ENCODE measurements at regions not wholly inside any gene's neighbourhood (a gene's known extent, or its start where the extent isn't known, plus 50 kb on each side); places are given as distances from the start of the nearest gene placed in this dataset.

DNA sequence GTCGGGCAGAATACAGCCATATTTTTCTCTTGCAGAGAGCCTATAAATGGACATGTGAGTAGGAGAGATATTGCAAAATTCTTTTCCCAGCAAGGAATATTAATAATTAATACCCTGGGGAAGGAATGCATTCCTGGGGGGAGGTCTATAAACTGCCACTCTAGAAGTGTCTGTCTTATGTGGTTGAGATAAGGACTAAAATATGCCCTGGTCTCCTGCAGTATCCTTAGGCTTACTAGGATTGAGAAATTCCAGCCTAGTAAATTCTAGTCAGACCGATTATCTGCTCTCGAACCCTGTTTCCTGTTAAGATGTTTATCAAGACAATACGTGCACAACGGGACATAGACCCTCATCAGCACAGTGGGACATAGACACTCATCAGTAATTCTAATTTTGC, 872.6 kb downstream of the FSTL5 start:
- Histone ChIP-seq H3K9me3 (ENCODE audit: low read length) (no peaks in the 10 kb centered on the region), H3K9me2 (ENCODE audit: insufficient read depth, low read length) (no peaks in the 10 kb centered on the region), H3K9ac (ENCODE audit: low read length) (no peak overlapping the region), H3K4me3 (ENCODE audit: low read length) (no peak overlapping the region), H3K27me3 (ENCODE audit: insufficient read depth, low read depth, low read length) (no peaks in the 10 kb centered on the region), H4K20me1 (ENCODE audit: insufficient read depth) (no peaks in the 10 kb centered on the region), H3K27ac (ENCODE audit: low read length) (no peak overlapping the region), H3K4me2 (ENCODE audit: low read length) (no peak overlapping the region), H2AFZ (ENCODE audit: low read depth, low read length) (no peak overlapping the region), H3K79me2 (replicated peaks; ENCODE audit: insufficient read depth, low read length) (no peaks in the 10 kb centered on the region), H3F3A (ENCODE audit: insufficient read depth, low read length, poor library complexity, severe bottlenecking) (no peaks in the 10 kb centered on the region), H3K36me3 (ENCODE audit: insufficient read depth, low read length) (no peaks in the 10 kb centered on the region)
- TF ChIP-seq EZH2 (IDR thresholded peaks at IDR 0.05; ENCODE audit: borderline replicate concordance, insufficient read depth, low read length, poor library complexity, severe bottlenecking): no peak

DNA sequence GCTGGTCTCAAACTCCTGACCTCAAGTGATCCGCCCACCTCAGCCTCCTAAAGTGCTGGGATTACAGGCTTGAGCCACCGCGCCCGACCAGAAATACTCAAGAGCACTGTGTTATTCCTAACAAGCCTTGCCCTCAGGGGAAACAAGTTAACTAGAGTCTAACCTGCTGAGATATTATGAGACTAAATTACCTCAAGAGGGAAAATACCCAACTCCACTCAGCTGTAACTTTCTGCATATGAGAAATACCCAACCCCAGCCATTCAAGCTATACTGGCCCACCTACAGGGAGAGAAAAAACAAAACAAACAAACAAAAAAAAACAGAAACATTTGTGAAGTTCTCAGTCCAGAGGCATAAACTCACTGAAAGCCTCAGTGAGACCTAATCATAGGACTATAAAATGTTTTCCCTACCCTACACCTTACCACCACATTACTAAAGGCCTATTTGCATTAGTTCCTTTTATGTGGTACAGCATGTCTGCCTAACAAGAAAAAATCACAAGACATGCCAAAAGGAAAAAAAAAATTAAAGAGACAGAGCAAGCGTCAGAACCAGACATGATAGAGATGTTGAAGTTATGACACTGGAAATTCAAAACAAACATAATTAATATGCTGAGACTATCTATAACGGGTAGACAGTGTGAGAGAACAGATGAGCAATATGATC, 876.0 kb downstream of the FSTL5 start:
- no peaks in the 10 kb centered on the region for H3K79me2 ChIP-seq (replicated peaks; ENCODE audit: insufficient read depth, low read length)
- H3F3A ChIP-seq (ENCODE audit: insufficient read depth, low read length, poor library complexity, severe bottlenecking): no peaks in the 10 kb centered on the region
- TF ChIP-seq RAD21 (conservative IDR thresholded peaks at IDR 0.05) (no peak), POLR2AphosphoS5 (IDR thresholded peaks at IDR 0.05) (no peak), SMC3 (conservative IDR thresholded peaks at IDR 0.05; ENCODE audit: poor library complexity) (no peak), EZH2 (IDR thresholded peaks at IDR 0.05; ENCODE audit: borderline replicate concordance, insufficient read depth, low read length, poor library complexity, severe bottlenecking) (no peak), MXI1 (conservative IDR thresholded peaks at IDR 0.05; ENCODE audit: poor library complexity, severe bottlenecking) (no peak), EP300 (conservative IDR thresholded peaks at IDR 0.05; ENCODE audit: poor library complexity, severe bottlenecking) (no peak), TAF1 (IDR thresholded peaks at IDR 0.05; ENCODE audit: low read depth) (no peak)
- TF ChIP-seq, protein P1, sequence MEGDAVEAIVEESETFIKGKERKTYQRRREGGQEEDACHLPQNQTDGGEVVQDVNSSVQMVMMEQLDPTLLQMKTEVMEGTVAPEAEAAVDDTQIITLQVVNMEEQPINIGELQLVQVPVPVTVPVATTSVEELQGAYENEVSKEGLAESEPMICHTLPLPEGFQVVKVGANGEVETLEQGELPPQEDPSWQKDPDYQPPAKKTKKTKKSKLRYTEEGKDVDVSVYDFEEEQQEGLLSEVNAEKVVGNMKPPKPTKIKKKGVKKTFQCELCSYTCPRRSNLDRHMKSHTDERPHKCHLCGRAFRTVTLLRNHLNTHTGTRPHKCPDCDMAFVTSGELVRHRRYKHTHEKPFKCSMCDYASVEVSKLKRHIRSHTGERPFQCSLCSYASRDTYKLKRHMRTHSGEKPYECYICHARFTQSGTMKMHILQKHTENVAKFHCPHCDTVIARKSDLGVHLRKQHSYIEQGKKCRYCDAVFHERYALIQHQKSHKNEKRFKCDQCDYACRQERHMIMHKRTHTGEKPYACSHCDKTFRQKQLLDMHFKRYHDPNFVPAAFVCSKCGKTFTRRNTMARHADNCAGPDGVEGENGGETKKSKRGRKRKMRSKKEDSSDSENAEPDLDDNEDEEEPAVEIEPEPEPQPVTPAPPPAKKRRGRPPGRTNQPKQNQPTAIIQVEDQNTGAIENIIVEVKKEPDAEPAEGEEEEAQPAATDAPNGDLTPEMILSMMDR (IDR thresholded peaks at IDR 0.05; ENCODE audit: poor library complexity, severe bottlenecking): no peak
- TF ChIP-seq, protein P2, sequence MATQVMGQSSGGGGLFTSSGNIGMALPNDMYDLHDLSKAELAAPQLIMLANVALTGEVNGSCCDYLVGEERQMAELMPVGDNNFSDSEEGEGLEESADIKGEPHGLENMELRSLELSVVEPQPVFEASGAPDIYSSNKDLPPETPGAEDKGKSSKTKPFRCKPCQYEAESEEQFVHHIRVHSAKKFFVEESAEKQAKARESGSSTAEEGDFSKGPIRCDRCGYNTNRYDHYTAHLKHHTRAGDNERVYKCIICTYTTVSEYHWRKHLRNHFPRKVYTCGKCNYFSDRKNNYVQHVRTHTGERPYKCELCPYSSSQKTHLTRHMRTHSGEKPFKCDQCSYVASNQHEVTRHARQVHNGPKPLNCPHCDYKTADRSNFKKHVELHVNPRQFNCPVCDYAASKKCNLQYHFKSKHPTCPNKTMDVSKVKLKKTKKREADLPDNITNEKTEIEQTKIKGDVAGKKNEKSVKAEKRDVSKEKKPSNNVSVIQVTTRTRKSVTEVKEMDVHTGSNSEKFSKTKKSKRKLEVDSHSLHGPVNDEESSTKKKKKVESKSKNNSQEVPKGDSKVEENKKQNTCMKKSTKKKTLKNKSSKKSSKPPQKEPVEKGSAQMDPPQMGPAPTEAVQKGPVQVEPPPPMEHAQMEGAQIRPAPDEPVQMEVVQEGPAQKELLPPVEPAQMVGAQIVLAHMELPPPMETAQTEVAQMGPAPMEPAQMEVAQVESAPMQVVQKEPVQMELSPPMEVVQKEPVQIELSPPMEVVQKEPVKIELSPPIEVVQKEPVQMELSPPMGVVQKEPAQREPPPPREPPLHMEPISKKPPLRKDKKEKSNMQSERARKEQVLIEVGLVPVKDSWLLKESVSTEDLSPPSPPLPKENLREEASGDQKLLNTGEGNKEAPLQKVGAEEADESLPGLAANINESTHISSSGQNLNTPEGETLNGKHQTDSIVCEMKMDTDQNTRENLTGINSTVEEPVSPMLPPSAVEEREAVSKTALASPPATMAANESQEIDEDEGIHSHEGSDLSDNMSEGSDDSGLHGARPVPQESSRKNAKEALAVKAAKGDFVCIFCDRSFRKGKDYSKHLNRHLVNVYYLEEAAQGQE (IDR thresholded peaks at IDR 0.05; ENCODE audit: borderline replicate concordance): no peak

More for the DNA sequence above, 876.0 kb downstream of the FSTL5 start:
- Histone ChIP-seq H3K27me3 (ENCODE audit: insufficient read depth, low read depth, low read length) (no peaks in the 10 kb centered on the region), H3K4me2 (ENCODE audit: low read length) (no peak overlapping the region), H3K4me3 (ENCODE audit: low read length) (no peak overlapping the region), H3K9me2 (ENCODE audit: insufficient read depth, low read length) (no peaks in the 10 kb centered on the region), H4K20me1 (ENCODE audit: insufficient read depth) (no peaks in the 10 kb centered on the region), H3K9ac (ENCODE audit: low read length) (no peak overlapping the region), H3K27ac (ENCODE audit: low read length) (no peak overlapping the region), H2AFZ (ENCODE audit: low read depth, low read length) (no peak overlapping the region), H3K9me3 (ENCODE audit: low read length) (no peaks in the 10 kb centered on the region), H3K36me3 (ENCODE audit: insufficient read depth, low read length) (no peaks in the 10 kb centered on the region)

Data from neural cell (in vitro differentiated cells).